ENCODE measurements at regions not wholly inside any gene's neighbourhood (a gene's known extent, or its start where the extent isn't known, plus 50 kb on each side); places are given as distances from the start of the nearest gene placed in this dataset.
"Not testable (repeated sequence)": the region's sequence is repeated elsewhere in the genome, so short reads cannot be mapped to it uniquely, and the experiment has no call there.

GRCh38 chr5:124544366-124545055, 201.9 kb downstream of the ZNF608 start:
- no peak for DNase-seq

GRCh38 chr5:124538931-124539330, 207.5 kb downstream of the ZNF608 start:
- DNase-seq = no peak

GRCh38 chr5:124538191-124538590, 208.2 kb downstream of the ZNF608 start:
- DNase-seq = no peak

GRCh38 chr5:124537522-124537921, 208.9 kb downstream of the ZNF608 start:
- DNase-seq = no peak

GRCh38 chr5:124537107-124537506, 209.3 kb downstream of the ZNF608 start:
- DNase-seq = no peak

- DNase-seq = no peak
These were observed 210.1 kb downstream of the ZNF608 start for GRCh38 chr5:124536333-124536732.

GRCh38 chr5:124530916-124531315, 215.5 kb downstream of the ZNF608 start:
- no peak for DNase-seq

GRCh38 chr5:124528838-124529237, 217.6 kb downstream of the ZNF608 start:
- DNase-seq = no peak

GRCh38 chr5:124527220-124527991, 219.0 kb downstream of the ZNF608 start:
- DNase-seq = no peak

- DNase-seq = not testable (repeated sequence)
These were observed 220.4 kb downstream of the ZNF608 start for GRCh38 chr5:124526079-124526478.

- DNase-seq = no peak
These were observed 221.7 kb downstream of the ZNF608 start for GRCh38 chr5:124524552-124525232.

- DNase-seq = no peak
These were observed 222.5 kb downstream of the ZNF608 start for GRCh38 chr5:124523897-124524296.

GRCh38 chr5:124522992-124523391, 223.4 kb downstream of the ZNF608 start:
- no peak for DNase-seq

- no peak for DNase-seq
These were observed 224.8 kb downstream of the ZNF608 start for GRCh38 chr5:124521461-124522230.

- DNase-seq = no peak
These were observed 227.0 kb downstream of the ZNF608 start for GRCh38 chr5:124519396-124519795.

- no peak for DNase-seq
These were observed 229.9 kb downstream of the ZNF608 start for GRCh38 chr5:124516567-124516966.

GRCh38 chr5:124515497-124516245, 230.8 kb downstream of the ZNF608 start:
- DNase-seq = no peak

GRCh38 chr5:124514956-124515355, 231.5 kb downstream of the ZNF608 start:
- DNase-seq = no peak

- DNase-seq = no peak
These were observed 233.3 kb downstream of the ZNF608 start for GRCh38 chr5:124512952-124513632.

GRCh38 chr5:124512236-124512635, 234.2 kb downstream of the ZNF608 start:
- DNase-seq = no peak

- no peak for DNase-seq
These were observed 234.6 kb downstream of the ZNF608 start for GRCh38 chr5:124511791-124512190.

GRCh38 chr5:124507688-124508087, 238.8 kb downstream of the ZNF608 start:
- DNase-seq = no peak
